HG03103 (cell line): ENCODE measurements at regions not wholly inside any gene's neighbourhood (a gene's known extent, or its start where the extent isn't known, plus 50 kb on each side); places are given as distances from the start of the nearest gene placed in this dataset.

Experiments
- ATAC-seq: cut with Tn5 transposase; IDR thresholded peaks from one replicate; pipeline ENCODE4 v1.9.1; 2021; ENCODE audit warnings: low read depth; ENCODE audit not compliant: unreplicated experiment

- no peak for ATAC-seq
Observed at GRCh38 chr5:2461701-2462691, 289.5 kb downstream of the IRX2 start.

DNA sequence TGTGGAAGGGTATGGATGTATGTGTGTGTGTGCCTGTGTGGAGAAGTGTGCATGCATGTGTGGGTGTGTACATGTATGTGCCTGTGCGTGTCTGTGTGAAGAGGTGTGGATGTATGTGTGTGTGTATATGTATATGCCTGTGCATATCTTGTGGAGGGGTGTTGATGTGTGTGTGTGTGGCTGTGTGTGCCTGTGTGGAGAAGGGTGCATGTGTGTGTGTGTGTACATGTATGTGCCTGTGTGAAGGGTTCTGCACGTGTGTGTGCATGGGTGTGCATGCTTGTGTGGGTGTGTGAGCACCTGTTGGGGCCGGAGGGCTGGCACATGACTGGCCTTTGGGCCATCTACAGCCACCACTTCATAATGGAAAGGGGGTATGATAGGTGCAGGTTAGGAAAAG lies 291.4 kb downstream of the IRX2 start:
- ATAC-seq, result no peak

DNA sequence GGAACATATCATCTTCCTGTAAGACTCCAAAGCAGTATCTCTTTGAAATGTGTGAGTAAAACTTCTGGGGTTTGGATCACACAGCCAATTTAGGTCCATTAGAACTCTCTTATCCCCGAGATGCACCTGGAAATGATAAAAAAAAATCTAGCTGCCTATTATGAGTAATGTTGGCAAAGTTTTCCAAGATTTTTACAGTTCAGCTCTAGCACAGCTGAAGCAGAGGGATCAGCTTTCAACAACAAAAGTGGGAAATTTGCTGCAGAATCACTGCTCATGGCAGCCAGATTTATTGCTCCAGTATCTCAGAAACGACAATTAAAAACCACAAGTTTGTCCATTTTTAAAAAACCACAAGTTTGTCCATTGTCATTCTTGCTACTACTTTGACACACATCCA lies 292.2 kb downstream of the IRX2 start:
- no peak for ATAC-seq

DNA sequence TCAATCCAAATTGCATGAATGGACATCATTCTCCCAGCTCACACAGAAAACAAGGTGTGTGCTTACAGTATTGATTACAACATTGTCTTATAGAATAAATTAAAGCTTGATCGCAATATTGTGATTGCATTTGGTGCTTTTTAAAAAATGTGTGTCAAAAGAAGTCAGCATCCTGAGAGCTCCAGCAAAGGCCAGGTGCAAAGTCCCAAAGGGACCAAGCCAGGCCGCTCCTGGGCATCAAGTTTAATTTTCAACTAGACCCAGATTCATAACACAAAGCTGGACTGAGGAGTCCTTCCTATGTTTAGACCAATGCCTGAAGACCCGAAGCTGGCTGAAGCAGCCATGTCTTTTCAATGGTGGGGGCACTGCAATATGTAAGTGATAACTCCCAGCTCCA lies 295.6 kb downstream of the IRX2 start:
- ATAC-seq, result no peak

GRCh38 chr5:2454876-2455275 lies 296.6 kb downstream of the IRX2 start:
- no peak for ATAC-seq

- ATAC-seq, result no peak
Observed at GRCh38 chr5:2453781-2454180, 297.7 kb downstream of the IRX2 start.

- no peak for ATAC-seq
Observed at GRCh38 chr5:2451100-2451499, 300.4 kb downstream of the IRX2 start.

DNA sequence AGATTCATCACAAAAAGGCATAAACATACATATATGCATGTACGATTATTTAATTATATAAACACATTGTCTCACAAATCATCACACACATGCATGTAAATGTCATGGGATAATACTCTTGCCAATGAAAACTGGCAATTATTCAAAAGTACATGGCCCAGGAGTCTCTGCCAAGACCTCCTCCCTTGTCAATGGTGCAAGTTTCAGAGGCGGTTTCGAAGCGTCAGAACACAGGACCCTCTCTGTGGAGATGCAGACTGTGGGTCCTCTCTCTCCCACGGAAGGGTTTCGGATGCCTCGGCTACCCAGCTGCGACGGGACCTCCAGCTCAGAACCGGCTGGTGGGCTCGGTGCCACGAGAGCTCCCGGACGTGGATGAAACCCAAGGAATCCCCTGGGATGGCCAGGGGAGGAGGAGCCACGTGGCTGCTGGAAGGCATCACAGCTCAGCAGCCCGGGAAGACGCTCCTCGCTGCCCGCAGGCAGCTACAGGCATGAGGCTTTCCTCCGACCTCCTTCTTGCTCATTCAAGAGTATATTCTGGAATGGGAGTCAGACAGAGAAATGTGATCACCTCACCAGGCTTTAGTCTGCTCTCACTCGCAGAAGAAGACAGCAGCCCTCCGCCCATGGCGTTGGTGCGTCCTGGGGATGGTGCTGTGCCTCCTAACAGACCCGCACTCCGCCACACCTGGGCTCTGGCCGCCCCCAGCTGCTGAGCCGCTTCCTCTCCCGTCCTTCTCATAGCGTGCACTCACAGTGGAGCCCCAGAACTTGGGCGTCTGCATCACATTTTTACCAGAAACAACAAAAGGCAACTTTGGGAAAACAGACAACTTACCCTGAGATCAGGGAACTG lies 308.8 kb downstream of the IRX2 start:
- no peak for ATAC-seq

DNA sequence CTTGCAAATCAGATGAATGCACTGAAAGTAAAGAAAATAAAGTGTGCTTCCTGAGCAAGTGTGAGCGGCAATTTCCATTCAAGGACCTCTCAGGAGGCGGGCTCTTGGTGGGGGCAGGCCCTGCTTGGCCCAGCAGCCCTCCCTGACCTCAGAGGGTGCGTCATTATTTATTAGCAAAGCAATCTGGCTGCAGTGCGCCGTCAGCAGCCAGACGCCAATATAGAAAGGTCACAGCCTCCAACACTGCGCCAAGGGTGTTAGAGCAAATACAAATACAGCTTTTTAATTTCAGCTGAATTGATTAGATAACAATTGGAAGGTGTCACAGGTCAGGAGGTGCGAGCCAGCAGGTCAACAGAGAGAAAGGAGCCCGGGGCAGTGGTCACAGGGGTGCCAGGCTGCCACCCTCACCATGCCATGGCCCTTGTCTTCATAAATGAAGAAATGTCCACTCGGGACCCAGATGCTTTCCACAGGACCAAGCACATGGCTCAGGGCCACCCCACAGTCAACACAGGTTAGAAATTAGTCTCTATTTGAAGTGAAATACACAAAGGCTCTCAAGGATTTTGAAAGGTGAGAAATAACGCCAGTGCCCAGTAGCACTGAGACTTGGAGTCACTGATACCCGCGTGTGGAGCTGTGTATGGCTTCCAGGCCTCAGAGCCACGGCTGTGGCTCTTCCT lies 309.8 kb downstream of the IRX2 start:
- ATAC-seq, result no peak

- no peak for ATAC-seq
Observed at GRCh38 chr5:2439608-2440007, 311.9 kb downstream of the IRX2 start.

- ATAC-seq, result no peak
Observed at GRCh38 chr5:2433086-2433485, 318.4 kb downstream of the IRX2 start.

- ATAC-seq, result no peak
Observed at GRCh38 chr5:2432076-2432920, 319.2 kb downstream of the IRX2 start.

DNA sequence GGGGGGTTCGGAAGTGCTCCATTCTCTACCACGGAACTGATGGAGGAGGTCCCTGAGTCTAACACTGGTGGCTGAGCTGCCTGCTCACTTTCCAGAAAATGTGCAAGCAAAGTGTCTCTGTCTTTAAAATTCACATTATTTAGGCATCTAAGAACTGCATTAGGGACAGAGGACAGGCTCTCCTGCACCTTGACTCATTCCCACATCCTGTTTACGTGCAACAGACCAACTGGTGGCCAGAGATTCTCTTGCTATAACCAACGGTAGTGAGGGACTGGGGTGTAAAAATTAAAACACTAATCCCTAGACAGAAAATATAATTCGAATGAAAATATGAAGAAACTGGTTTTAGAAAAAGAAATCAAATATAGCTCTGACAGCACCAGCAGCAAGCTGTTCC lies 320.9 kb downstream of the IRX2 start:
- ATAC-seq, result no peak

- no peak for ATAC-seq
Observed at GRCh38 chr5:2427983-2428382, 323.5 kb downstream of the IRX2 start.

DNA sequence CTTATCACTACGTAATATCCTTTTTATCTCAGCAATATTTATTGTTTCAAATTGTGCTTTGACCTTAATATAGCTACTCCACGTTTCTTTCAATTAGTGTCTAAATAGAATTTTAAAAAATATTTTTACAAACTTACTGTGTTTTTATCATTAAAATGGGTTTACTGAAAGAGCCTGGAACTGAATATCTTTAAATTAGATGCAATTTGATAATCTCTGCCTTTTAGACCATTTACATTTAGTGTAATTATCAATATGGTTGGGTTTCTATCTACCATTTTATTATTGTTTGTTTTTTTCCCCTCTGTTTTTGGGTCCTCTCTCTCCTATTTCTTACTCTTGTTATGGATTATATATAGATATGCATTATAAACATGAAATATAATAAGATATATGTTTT lies 327.8 kb downstream of the IRX2 start:
- ATAC-seq, result no peak

DNA sequence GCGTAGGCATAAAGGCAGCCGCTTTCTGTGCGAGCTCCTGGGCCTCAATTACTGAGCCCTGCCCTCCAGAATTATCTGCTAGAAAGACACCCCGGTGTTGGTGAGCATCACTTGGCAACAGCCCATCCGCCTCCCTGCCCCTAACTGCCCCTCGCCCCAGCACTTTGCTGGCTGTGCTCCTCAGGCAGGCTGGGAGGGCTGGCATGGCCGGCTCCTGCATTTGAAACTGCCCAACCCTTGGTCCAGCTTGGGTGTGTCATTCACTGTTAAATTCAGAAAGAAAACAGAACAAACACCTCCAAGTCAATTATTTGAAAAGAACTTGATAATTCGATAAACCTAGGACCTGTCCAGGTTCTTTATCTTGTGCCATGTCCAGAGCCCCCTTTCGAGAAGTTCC lies 334.2 kb downstream of the IRX2 start:
- ATAC-seq, result no peak

DNA sequence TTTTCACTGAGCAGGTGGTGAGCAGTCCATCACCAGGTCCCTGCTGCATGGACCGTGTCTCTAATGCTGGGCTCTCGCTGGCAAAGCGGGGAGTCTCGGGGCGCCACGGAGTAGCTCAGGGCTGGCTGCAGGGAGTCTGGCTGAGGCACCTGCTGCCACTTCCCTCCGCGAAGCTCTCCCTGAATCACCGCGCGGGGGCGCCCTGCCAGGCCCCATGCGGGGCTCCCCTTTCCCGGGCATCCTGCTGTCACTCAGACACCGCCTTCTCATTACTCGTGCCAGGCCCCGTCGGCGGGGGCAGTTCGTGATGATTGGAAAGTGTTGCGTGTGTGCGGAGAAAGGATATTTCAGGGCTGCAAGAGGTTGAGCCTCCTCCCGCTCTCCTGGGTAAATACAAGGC lies 335.8 kb downstream of the IRX2 start:
- ATAC-seq, result no peak

DNA sequence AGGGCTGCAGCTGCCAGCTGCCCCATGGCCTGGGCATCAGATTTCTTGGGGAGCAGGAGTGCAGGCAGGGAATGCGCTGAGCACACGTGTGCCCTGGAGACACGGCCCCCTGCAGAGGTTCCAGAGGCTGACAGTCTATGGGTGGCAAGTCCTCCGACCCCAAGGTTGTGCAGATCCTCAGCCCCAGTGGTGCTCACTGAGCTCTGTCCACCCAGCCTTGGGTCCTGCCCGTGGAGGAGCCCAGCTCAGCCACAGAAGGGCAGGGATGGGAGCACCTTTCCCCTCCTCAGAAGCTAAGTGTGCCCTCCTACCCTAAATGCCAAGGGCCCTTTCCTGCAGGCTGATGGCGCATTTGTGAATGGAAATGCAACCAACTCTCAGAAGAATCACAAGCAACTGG lies 341.0 kb downstream of the IRX2 start:
- no peak for ATAC-seq

DNA sequence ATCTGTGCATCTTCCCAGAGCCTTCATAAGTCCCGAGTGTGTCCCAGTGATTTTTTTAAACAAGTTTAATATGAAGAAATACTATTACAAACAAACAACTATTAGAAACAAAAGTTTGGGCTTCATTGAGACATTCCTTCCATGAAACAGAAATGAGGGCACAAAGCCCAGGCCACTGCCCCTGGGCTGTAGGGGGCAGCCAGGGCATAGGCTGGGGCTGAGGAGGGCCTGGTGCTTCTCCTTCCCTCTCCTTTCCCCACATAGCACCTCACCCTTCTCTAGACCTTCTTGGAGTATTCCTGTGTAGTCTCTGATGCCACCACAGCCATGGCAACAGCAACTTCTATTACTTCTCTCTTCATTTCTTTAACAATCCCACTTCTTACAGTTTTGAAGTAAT lies 348.2 kb downstream of the IRX2 start:
- no peak for ATAC-seq

DNA sequence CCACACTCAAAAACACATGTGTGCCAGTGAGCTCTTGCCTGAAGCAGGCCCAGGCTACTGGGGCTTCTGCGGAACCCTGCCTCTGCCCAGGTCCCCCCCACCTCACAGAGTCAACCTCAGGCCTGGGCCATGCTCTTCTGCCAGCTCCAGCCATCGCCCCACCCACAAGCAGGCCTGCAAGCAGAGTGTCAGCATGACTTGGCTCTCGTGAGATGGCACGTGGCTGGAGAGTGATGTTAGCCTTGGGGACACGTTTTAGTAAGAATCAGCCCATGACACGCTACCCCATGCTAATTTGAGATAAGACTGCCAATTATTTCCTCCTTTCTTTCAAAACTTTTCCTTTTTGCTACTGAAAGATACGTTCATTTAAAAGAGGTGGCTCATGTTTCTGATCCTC lies 351.7 kb downstream of the IRX2 start:
- ATAC-seq, result no peak
